ENCODE measurements at regions not wholly inside any gene's neighbourhood (a gene's known extent, or its start where the extent isn't known, plus 50 kb on each side); places are given as distances from the start of the nearest gene placed in this dataset.

- TF ChIP-seq CTCF (IDR thresholded peaks at IDR 0.05; ENCODE audit: low read length) = no peak
- no peak for TF ChIP-seq EZH2 (optimal IDR thresholded peaks at IDR 0.05; ENCODE audit: low read depth, low read length)
- no peak for TF ChIP-seq EZH2phosphoT487 (IDR thresholded peaks at IDR 0.05; ENCODE audit: low read length)
Measured at GRCh38 chr1:218049641-218050040, 235.5 kb upstream of the RRP15 start.

Measured in MM.1S (cell line).